CD14-positive monocyte (primary cell): ENCODE measurements at regions not wholly inside any gene's neighbourhood (a gene's known extent, or its start where the extent isn't known, plus 50 kb on each side); places are given as distances from the start of the nearest gene placed in this dataset.

ENCODE experiments used
- DNase-seq, 3 donors: peaks; one replicate each; pipeline ENCODE4 v3.0.0-alpha.2; 2011 to 2022
- H2AFZ ChIP-seq: 2 replicates; pipeline ENCODE4 v1.6.0; 2012; ENCODE audit warnings: mild to moderate bottlenecking, low read depth, low read length, inconsistent platforms; ENCODE audit not compliant: insufficient read depth, poor library complexity, severe bottlenecking
- H3K27ac ChIP-seq, 2 donors: 1 replicate in 1 of 2; 2 replicates in 1 of 2; pipeline ENCODE4 v1.5.1; 2012 to 2013; ENCODE audit warnings: low read length in 2 of 2, control low read depth in 1 of 2, inconsistent platforms in 1 of 2, low read depth in 1 of 2, mild to moderate bottlenecking in 1 of 2
- H3K27me3 ChIP-seq, 2 donors: one replicate each; pipeline versions ENCODE4 v1.6.0 to v1.6.1; 2011 to 2013; ENCODE audit warnings: low read length in 2 of 2; ENCODE audit not compliant: control insufficient read depth in 2 of 2, insufficient read depth in 2 of 2
- H3K36me3 ChIP-seq, 2 donors: replicated peaks in 1 of 2; 1 replicate in 1 of 2; 2 replicates in 1 of 2; pipeline versions ENCODE4 v1.5.1 to v1.6.1; 2012 to 2013; ENCODE audit warnings: low read length in 2 of 2, control low read depth in 1 of 2, inconsistent platforms in 1 of 2, mild to moderate bottlenecking in 1 of 2; ENCODE audit not compliant: insufficient read depth in 2 of 2, control insufficient read depth in 1 of 2
- H3K4me1 ChIP-seq, 2 donors: 1 replicate in 1 of 2; 2 replicates in 1 of 2; pipeline versions ENCODE4 v1.5.1 to v1.6.1; 2012 to 2013; ENCODE audit warnings: low read length in 2 of 2, control low read depth in 1 of 2, inconsistent platforms in 1 of 2, mild to moderate bottlenecking in 1 of 2, moderate library complexity in 1 of 2; ENCODE audit not compliant: insufficient read depth in 2 of 2, control insufficient read depth in 1 of 2
- H3K4me2 ChIP-seq: replicated peaks from 2 replicates; pipeline ENCODE3; 2012; ENCODE audit warnings: low read length, moderate library complexity, mild to moderate bottlenecking; ENCODE audit not compliant: poor library complexity, severe bottlenecking; ENCODE audit errors: extremely low read depth
- H3K4me3 ChIP-seq, 3 experiments: fragments of 200-600 bp in 1 of 3; sonication (generic) in 1 of 3; replicated peaks in 1 of 3; 1 replicate in 2 of 3; 2 replicates in 1 of 3; pipeline ENCODE4 v1.5.1; 2011 to 2013; ENCODE audit warnings: low read length in 3 of 3, mild to moderate bottlenecking in 3 of 3, control low read depth in 2 of 3, low read depth in 2 of 3, inconsistent platforms in 1 of 3, moderate library complexity in 1 of 3
- H3K79me2 ChIP-seq: 2 replicates; pipeline ENCODE4 v1.6.0; 2012; ENCODE audit warnings: mild to moderate bottlenecking, control low read depth, inconsistent platforms, low read length, moderate library complexity; ENCODE audit not compliant: insufficient read depth
- H3K9ac ChIP-seq: 2 replicates; pipeline ENCODE4 v1.6.0; 2017; ENCODE audit warnings: low read length, mild to moderate bottlenecking; ENCODE audit not compliant: insufficient read depth, poor library complexity, severe bottlenecking
- H3K9me3 ChIP-seq, 2 donors: replicated peaks in 1 of 2; 1 replicate in 1 of 2; 2 replicates in 1 of 2; pipeline versions ENCODE4 v1.5.1 to v1.6.1; 2012 to 2013; ENCODE audit warnings: low read length in 2 of 2, control low read depth in 1 of 2; ENCODE audit not compliant: control insufficient read depth in 1 of 2, insufficient read depth in 1 of 2
- H4K20me1 ChIP-seq: 2 replicates; pipeline ENCODE4 v1.6.0; 2012; ENCODE audit warnings: mild to moderate bottlenecking, low read length, control low read depth, moderate library complexity; ENCODE audit not compliant: insufficient read depth
- H3K27ac Mint-ChIP-seq, 7 donors: one replicate each; pipeline ENCODE4 v1.8.0; 2020; ENCODE audit warnings: mild to moderate bottlenecking in 7 of 7, mixed read lengths in 7 of 7, moderate library complexity in 6 of 7, inconsistent platforms in 2 of 7
- H3K27me3 Mint-ChIP-seq, 3 donors: one replicate each; pipeline ENCODE4 v1.8.0; 2021 to 2022; ENCODE audit warnings: low read depth in 3 of 3, mild to moderate bottlenecking in 3 of 3, mixed read lengths in 3 of 3, moderate library complexity in 3 of 3, inconsistent platforms in 1 of 3
- H3K36me3 Mint-ChIP-seq, 2 donors: one replicate each; pipeline ENCODE4 v1.8.0; 2020; ENCODE audit warnings: mixed read lengths in 2 of 2, inconsistent platforms in 1 of 2, mild to moderate bottlenecking in 1 of 2
- H3K4me1 Mint-ChIP-seq: one replicate; pipeline ENCODE4 v1.8.0; 2020; ENCODE audit warnings: mild to moderate bottlenecking, mixed read lengths
- H3K4me3 Mint-ChIP-seq, 2 donors: one replicate each; pipeline ENCODE4 v1.8.0; 2020; ENCODE audit warnings: mild to moderate bottlenecking in 2 of 2, mixed read lengths in 2 of 2, moderate library complexity in 1 of 2
- H3K9me3 Mint-ChIP-seq, 7 donors: one replicate each; pipeline ENCODE4 v1.8.0; 2020 to 2022; ENCODE audit warnings: mixed read lengths in 7 of 7, mild to moderate bottlenecking in 6 of 7, moderate library complexity in 6 of 7, inconsistent platforms in 2 of 7
- CTCF ChIP-seq: fragments of 200-600 bp; IDR thresholded peaks from one replicate; pipeline ENCODE4 v1.8.0; 2022; ENCODE audit warnings: antibody characterized with exemption, mild to moderate bottlenecking
- whole genome bisulfite sequencing: methylation state at CpG from one replicate; pipeline ENCODE4 v1.1.5; 2013; ENCODE audit warnings: missing lambda C conversion rate; ENCODE audit not compliant: insufficient coverage; 5-methylcytosine and 5-hydroxymethylcytosine counted together
- intact Hi-C, 2 donors: fragments of 100-400 bp; cut with micrococcal nuclease; formaldehyde crosslinking; loops; one replicate each; pipeline versions ENCODE4 v1.15.0 to v1.15.1; 2023

GRCh38 chr20:42010090-42010489 is 391.9 kb upstream of the CHD6 start:
- Histone ChIP-seq H3K36me3 (no peaks in the 10 kb centered on the region), H3K79me2 (no peaks in the 10 kb centered on the region), H3K4me3 (no peak overlapping the region), H2AFZ (no peak overlapping the region), H4K20me1 (no peaks in the 10 kb centered on the region), H3K4me2 (no peak overlapping the region), H3K27me3 (no peaks in the 10 kb centered on the region), H3K4me1 (no peaks in the 10 kb centered on the region), H3K9me3 (peaks cover 7% of the 10 kb centered on the region in 2 donors), H3K9ac (no peak overlapping the region), H3K27ac (no peak overlapping the region)
- TF ChIP-seq CTCF, result no peak
- intact Hi-C loops, result no loop called here
- Mint-ChIP-seq H3K4me1 (no peaks in the 10 kb centered on the region), H3K27ac (peak overlapping the region in 1 of 7 donors; percentile 11), H3K27me3 (peaks cover 0 to 2% (median 0%) of the 10 kb centered on the region in 3 donors), H3K4me3 (no peak overlapping the region), H3K9me3 (peaks cover 3 to 18% (median 10%) of the 10 kb centered on the region in 7 donors), H3K36me3 (no peaks in the 10 kb centered on the region)
- 75% methylated on average over 2 of the region's 3 CpGs for whole genome bisulfite sequencing
- no peak for DNase-seq

- no peaks in the 10 kb centered on the region for H4K20me1 ChIP-seq
- H3K9me3 ChIP-seq, result peaks cover 7% of the 10 kb centered on the region in 2 donors
- no peak for TF ChIP-seq CTCF
- no peak overlapping the region for H3K27ac Mint-ChIP-seq
- H3K9ac ChIP-seq, result no peak overlapping the region
- intact Hi-C loops, result no loop called here
- no peak overlapping the region for H3K4me3 Mint-ChIP-seq
- H3K36me3 Mint-ChIP-seq, result no peaks in the 10 kb centered on the region
- H2AFZ ChIP-seq, result no peak overlapping the region
- WGBS, result 80% methylated on average over 1 of the region's 4 CpGs
- H3K9me3 Mint-ChIP-seq, result peaks cover 3 to 16% (median 10%) of the 10 kb centered on the region in 7 donors
- no peak overlapping the region for H3K27ac ChIP-seq
- no peaks in the 10 kb centered on the region for H3K36me3 ChIP-seq
- no peaks in the 10 kb centered on the region for H3K79me2 ChIP-seq
- no peaks in the 10 kb centered on the region for H3K4me1 Mint-ChIP-seq
- H3K27me3 Mint-ChIP-seq, result peaks cover 0 to 2% (median 0%) of the 10 kb centered on the region in 3 donors
- DNase-seq, result no peak
- H3K4me2 ChIP-seq, result no peak overlapping the region
- no peaks in the 10 kb centered on the region for H3K4me1 ChIP-seq
- no peak overlapping the region for H3K4me3 ChIP-seq
- no peaks in the 10 kb centered on the region for H3K27me3 ChIP-seq
Measured at GRCh38 chr20:42007251-42007650, 389.1 kb upstream of the CHD6 start.
